Activated CD8-positive, alpha-beta memory T cell treated with anti-CD3 and anti-CD28 coated beads for 36 hours (primary cell): ENCODE measurements at regions not wholly inside any gene's neighbourhood (a gene's known extent, or its start where the extent isn't known, plus 50 kb on each side); places are given as distances from the start of the nearest gene placed in this dataset.

Experiments
- CTCF ChIA-PET: fragments of 350-600 bp; sonication (Branson Sonifier 250); formaldehyde crosslinking; loops from one replicate; lab custom pipeline; 2021; ENCODE audit warnings: antibody characterized with exemption; lab: Charles Lee
- POLR2A ChIA-PET: fragments of 350-600 bp; sonication (Branson Sonifier 250); formaldehyde crosslinking; loops from one replicate; lab custom pipeline; 2021; ENCODE audit warnings: antibody characterized with exemption; lab: Charles Lee

GRCh38 chr16:80208743-80209142 lies 332.1 kb upstream of the DYNLRB2 start:
- ChIA-PET POLR2A (no interaction called here), CTCF (no interaction called here)

- ChIA-PET POLR2A (no interaction called here), CTCF (no interaction called here)
Measured at GRCh38 chr16:80208015-80208414, 332.8 kb upstream of the DYNLRB2 start.

- POLR2A ChIA-PET: no interaction called here
Measured at GRCh38 chr16:80203821-80204220, 337.0 kb upstream of the DYNLRB2 start.

GRCh38 chr16:80202831-80203413 lies 337.9 kb upstream of the DYNLRB2 start:
- POLR2A ChIA-PET: no interaction called here
- CTCF ChIA-PET: no interaction called here

More at GRCh38 chr16:80203821-80204220, 337.0 kb upstream of the DYNLRB2 start:
- CTCF ChIA-PET: no interaction called here

- POLR2A ChIA-PET: no interaction called here
- CTCF ChIA-PET: no interaction called here
Measured at GRCh38 chr16:80200079-80200478, 340.7 kb upstream of the DYNLRB2 start.

- CTCF ChIA-PET: no interaction called here
- POLR2A ChIA-PET: no interaction called here
Measured at GRCh38 chr16:80199614-80200013, 341.2 kb upstream of the DYNLRB2 start.

- CTCF ChIA-PET: no interaction called here
- POLR2A ChIA-PET: no interaction called here
Measured at GRCh38 chr16:80198311-80199299, 342.2 kb upstream of the DYNLRB2 start.

- CTCF ChIA-PET: no interaction called here
- POLR2A ChIA-PET: no interaction called here
Measured at GRCh38 chr16:80197741-80198201, 343.0 kb upstream of the DYNLRB2 start.

GRCh38 chr16:80191928-80192327 lies 348.9 kb upstream of the DYNLRB2 start:
- POLR2A ChIA-PET: no interaction called here
- CTCF ChIA-PET: no interaction called here

- ChIA-PET CTCF (no interaction called here), POLR2A (no interaction called here)
Measured at GRCh38 chr16:80189476-80190175, 351.2 kb upstream of the DYNLRB2 start.

- POLR2A ChIA-PET: no interaction called here
- CTCF ChIA-PET: no interaction called here
Measured at GRCh38 chr16:80176114-80176513, 364.7 kb upstream of the DYNLRB2 start.

GRCh38 chr16:80175011-80175410 lies 365.8 kb upstream of the DYNLRB2 start:
- ChIA-PET POLR2A (no interaction called here), CTCF (no interaction called here)

- CTCF ChIA-PET: no interaction called here
- POLR2A ChIA-PET: no interaction called here
Measured at GRCh38 chr16:80174416-80174815, 366.4 kb upstream of the DYNLRB2 start.

- POLR2A ChIA-PET: no interaction called here
- CTCF ChIA-PET: no interaction called here
Measured at GRCh38 chr16:80171746-80172145, 369.0 kb upstream of the DYNLRB2 start.

GRCh38 chr16:80171199-80171598 lies 369.6 kb upstream of the DYNLRB2 start:
- ChIA-PET POLR2A (no interaction called here), CTCF (no interaction called here)

- POLR2A ChIA-PET: no interaction called here
- CTCF ChIA-PET: no interaction called here
Measured at GRCh38 chr16:80167657-80168390, 373.0 kb upstream of the DYNLRB2 start.

- ChIA-PET POLR2A (no interaction called here), CTCF (no interaction called here)
Measured at GRCh38 chr16:80166082-80166481, 374.7 kb upstream of the DYNLRB2 start.

GRCh38 chr16:80164966-80165550 lies 375.7 kb upstream of the DYNLRB2 start:
- ChIA-PET POLR2A (no interaction called here), CTCF (no interaction called here)

- CTCF ChIA-PET: no interaction called here
- POLR2A ChIA-PET: no interaction called here
Measured at GRCh38 chr16:80163339-80163738, 377.5 kb upstream of the DYNLRB2 start.
